ENCODE measurements at regions not wholly inside any gene's neighbourhood (a gene's known extent, or its start where the extent isn't known, plus 50 kb on each side); places are given as distances from the start of the nearest gene placed in this dataset.
"Not testable (repeated sequence)": the region's sequence is repeated elsewhere in the genome, so short reads cannot be mapped to it uniquely, and the experiment has no call there.

DNA sequence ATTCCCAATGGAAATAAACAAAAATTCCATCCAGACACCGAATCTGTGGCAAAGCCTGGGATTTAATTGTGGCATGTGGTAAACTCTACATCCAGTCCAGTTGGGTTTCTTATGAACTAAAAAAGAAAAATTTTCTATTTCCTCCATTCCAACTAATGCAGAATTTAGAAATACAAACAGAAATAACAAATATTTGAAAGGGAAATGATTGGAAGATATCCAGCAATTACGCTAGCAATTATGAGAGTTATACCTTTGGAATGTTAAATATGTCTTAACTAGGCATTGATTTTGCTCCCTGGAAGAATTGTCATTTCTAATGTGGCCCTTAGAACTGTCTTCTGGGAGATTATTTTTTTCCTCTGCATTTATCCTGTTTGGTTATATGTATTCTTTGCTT lies 421.4 kb upstream of the KLHL1 start:
- Histone ChIP-seq H3K36me3 (ENCODE audit: control insufficient read depth, insufficient read depth, low read length) (no peaks in the 10 kb centered on the region), H3K9ac (ENCODE audit: low read length) (no peak overlapping the region), H3K4me3 (ENCODE audit: low read length) (no peak overlapping the region)

DNA sequence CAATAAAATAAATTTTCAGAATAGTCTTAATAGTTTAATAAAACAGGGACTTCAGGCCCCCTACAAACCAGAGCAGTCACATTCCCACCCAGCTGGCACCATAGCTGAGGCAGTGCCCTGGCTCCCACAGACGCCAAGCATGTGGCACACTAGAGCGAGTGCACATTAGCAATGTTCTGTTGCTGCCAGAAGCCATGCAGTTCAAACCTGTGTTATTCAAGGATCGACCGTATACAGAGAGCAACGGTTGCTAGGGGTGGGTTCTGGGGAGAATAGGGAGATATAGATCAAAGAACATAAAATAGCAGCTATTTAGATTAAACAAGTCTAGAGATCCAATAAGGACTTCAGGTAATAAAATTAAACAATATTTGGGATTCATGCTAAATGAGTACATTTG lies 419.3 kb upstream of the KLHL1 start:
- H3K36me3 ChIP-seq (ENCODE audit: control insufficient read depth, insufficient read depth, low read length): no peaks in the 10 kb centered on the region
- no peak overlapping the region for H3K9ac ChIP-seq (ENCODE audit: low read length)
- H3K27ac ChIP-seq (ENCODE audit: low read depth, low read length): no peak overlapping the region
- no peak overlapping the region for H3K4me3 ChIP-seq (ENCODE audit: low read length)
- H3K4me1 ChIP-seq (ENCODE audit: control insufficient read depth, insufficient read depth, low read length): no peaks in the 10 kb centered on the region
- no peaks in the 10 kb centered on the region for H3K27me3 ChIP-seq (ENCODE audit: control insufficient read depth, insufficient read depth, low read length)

More for the DNA sequence above, 421.4 kb upstream of the KLHL1 start:
- H3K4me1 ChIP-seq (ENCODE audit: control insufficient read depth, insufficient read depth, low read length): no peaks in the 10 kb centered on the region
- H3K27me3 ChIP-seq (ENCODE audit: control insufficient read depth, insufficient read depth, low read length): no peaks in the 10 kb centered on the region
- no peak overlapping the region for H3K27ac ChIP-seq (ENCODE audit: low read depth, low read length)

DNA sequence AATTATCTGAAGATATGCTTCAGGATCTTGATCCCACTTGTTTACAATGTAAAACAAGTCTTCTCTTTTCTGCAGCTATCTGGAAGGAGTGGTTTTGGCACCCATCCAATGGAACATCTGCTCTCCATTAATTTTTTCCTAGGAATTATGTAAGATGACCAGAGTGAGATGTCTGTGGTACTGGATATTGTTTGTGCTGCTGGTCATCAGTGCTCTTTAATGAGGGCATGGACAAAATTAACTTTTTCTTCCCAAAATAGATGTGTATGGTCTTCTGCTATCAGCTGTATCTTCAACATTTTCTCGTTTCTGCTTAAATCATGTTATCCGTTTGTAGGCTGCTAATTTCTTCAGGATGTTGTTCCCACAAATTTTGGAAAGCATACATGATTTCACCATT lies 415.4 kb upstream of the KLHL1 start:
- Histone ChIP-seq H3K9ac (ENCODE audit: low read length) (no peak overlapping the region), H3K27me3 (ENCODE audit: control insufficient read depth, insufficient read depth, low read length) (no peaks in the 10 kb centered on the region), H3K4me1 (ENCODE audit: control insufficient read depth, insufficient read depth, low read length) (no peaks in the 10 kb centered on the region), H3K27ac (ENCODE audit: low read depth, low read length) (no peak overlapping the region), H3K4me3 (ENCODE audit: low read length) (no peak overlapping the region), H3K36me3 (ENCODE audit: control insufficient read depth, insufficient read depth, low read length) (no peaks in the 10 kb centered on the region)

DNA sequence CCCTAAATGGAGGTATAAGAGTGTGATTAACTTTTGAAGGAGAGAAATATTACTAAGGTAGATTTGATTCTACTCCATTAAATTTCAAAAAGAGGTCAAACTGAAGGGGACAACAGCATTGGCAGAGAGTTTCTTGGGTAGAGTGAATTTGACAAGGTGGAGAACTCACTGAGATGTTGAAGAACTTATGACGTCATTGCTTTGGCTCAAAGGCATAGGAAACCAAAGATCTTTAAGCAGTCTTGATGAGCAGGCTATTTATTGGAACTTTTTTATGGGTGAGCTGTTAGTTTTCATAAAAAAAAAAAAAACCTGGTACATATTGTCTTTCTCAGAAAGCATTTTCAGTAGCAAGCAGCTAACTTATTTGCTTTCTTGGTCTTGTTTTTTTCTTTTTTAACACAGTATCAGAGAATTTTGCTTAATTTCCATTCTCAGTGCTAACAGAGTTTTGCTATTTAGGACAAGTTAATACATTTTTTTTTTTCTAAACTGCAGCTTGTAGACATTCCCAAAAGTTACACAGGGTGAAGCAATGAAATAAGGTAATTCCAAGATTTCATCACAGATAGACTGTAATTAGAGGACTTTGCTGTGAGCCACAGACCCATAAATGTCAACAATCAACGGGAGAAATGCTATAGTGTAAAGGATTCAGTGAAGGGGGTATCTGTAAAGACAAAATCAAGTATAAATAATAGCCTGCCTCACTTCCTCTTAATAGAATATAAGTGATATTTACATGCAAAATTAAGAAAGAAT lies 412.2 kb upstream of the KLHL1 start:
- no peak overlapping the region for H3K4me3 ChIP-seq (ENCODE audit: low read length)
- no peak overlapping the region for H3K9ac ChIP-seq (ENCODE audit: low read length)
- H3K4me1 ChIP-seq (ENCODE audit: control insufficient read depth, insufficient read depth, low read length): no peaks in the 10 kb centered on the region
- no peaks in the 10 kb centered on the region for H3K36me3 ChIP-seq (ENCODE audit: control insufficient read depth, insufficient read depth, low read length)
- H3K27me3 ChIP-seq (ENCODE audit: control insufficient read depth, insufficient read depth, low read length): no peaks in the 10 kb centered on the region
- no peak overlapping the region for H3K27ac ChIP-seq (ENCODE audit: low read depth, low read length)

DNA sequence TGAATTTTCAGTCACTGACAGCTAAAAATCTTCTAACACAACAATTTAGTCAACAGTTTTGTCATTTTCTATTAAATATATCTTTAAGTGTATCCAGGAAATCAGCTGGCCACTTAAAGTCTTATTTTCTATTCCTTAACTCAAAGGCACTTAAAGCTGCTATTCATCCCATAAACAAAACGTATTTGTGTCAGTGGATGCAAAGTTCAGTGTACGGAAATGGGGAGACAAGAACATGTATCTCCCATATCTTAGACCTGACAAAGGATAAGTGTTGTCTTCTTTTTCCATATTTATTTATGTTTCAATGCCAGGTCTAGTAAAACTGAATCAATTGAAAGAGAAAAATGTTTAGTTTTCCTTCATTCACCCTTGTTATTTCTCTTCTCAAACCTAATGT lies 409.8 kb upstream of the KLHL1 start:
- Histone ChIP-seq H3K4me3 (ENCODE audit: low read length) (no peak overlapping the region), H3K27ac (ENCODE audit: low read depth, low read length) (no peak overlapping the region), H3K9ac (ENCODE audit: low read length) (no peak overlapping the region), H3K27me3 (ENCODE audit: control insufficient read depth, insufficient read depth, low read length) (no peaks in the 10 kb centered on the region), H3K4me1 (ENCODE audit: control insufficient read depth, insufficient read depth, low read length) (no peaks in the 10 kb centered on the region), H3K36me3 (ENCODE audit: control insufficient read depth, insufficient read depth, low read length) (no peaks in the 10 kb centered on the region)

DNA sequence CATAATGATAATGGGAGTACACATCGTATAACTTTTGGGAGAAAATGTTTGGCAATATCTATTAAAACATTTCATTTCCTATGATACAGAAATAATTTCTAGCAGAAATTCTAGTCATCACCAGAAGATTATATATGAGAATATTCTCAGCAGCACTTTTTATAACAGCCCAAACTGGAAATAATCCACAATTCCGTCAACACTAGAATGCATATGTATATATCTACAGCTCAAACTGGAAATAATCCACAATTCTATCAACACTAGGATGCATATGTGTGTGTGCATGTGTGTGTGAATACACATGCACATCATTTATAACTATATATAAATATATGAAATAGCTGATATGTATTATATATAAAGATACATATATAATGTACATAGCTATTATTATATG lies 408.0 kb upstream of the KLHL1 start:
- H3K27me3 ChIP-seq (ENCODE audit: control insufficient read depth, insufficient read depth, low read length): no peaks in the 10 kb centered on the region
- H3K4me3 ChIP-seq (ENCODE audit: low read length): no peak overlapping the region
- H3K9ac ChIP-seq (ENCODE audit: low read length): no peak overlapping the region
- H3K36me3 ChIP-seq (ENCODE audit: control insufficient read depth, insufficient read depth, low read length): no peaks in the 10 kb centered on the region
- no peak overlapping the region for H3K27ac ChIP-seq (ENCODE audit: low read depth, low read length)
- H3K4me1 ChIP-seq (ENCODE audit: control insufficient read depth, insufficient read depth, low read length): no peaks in the 10 kb centered on the region

DNA sequence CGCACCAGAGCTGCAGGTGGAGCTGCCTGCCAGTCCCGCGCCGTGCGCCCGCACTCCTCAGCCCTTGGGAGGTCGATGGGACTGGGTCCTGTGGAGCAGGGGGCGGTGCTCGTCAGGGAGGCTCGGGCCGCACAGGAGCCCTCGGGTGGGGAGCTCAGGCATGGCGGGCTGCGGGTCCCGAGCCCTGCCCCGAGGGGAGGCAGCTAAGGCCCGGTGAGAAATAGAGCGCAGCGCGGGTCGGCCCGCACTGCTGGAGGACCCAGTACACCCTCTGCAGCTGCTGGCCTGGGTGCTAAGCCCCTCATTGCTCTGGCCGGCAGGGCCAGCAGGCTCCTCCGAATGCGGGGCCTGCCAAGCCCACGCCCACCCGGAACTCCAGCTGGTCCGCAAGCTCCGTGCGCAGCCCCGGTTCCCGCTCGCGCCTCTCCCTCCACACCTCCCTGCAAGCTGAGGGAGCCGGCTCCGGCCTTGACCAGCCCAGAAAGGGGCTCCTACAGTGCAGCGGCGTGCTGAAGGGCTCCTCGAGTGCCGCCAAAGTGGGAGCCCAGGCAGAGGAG lies 403.7 kb upstream of the KLHL1 start:
- H3K36me3 ChIP-seq (ENCODE audit: control insufficient read depth, insufficient read depth, low read length); H3K4me1 ChIP-seq (ENCODE audit: control insufficient read depth, insufficient read depth, low read length); H3K4me3 ChIP-seq (ENCODE audit: low read length); H3K27me3 ChIP-seq (ENCODE audit: control insufficient read depth, insufficient read depth, low read length); H3K27ac ChIP-seq (ENCODE audit: low read depth, low read length); H3K9ac ChIP-seq (ENCODE audit: low read length): not testable (repeated sequence)

DNA sequence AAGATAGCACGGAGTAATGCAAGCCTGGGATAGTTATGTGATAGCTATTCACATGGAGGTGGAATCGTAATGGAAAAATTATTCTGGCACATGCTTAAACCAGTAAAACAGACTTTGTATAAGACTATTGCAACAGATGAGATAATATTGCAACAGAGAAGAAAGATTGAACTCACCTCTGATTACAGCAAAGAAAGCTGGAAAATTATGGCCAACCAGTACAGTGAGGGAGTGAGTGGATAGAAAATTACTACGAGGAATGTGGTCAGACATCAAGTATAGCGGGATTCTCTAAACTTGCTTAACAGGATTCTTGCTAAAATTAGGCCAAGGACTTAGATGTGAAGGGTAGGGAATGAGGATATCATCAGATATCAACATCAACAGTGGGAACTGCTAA lies 397.6 kb upstream of the KLHL1 start:
- Histone ChIP-seq H3K4me1 (ENCODE audit: control insufficient read depth, insufficient read depth, low read length) (no peaks in the 10 kb centered on the region), H3K27me3 (ENCODE audit: control insufficient read depth, insufficient read depth, low read length) (no peaks in the 10 kb centered on the region), H3K36me3 (ENCODE audit: control insufficient read depth, insufficient read depth, low read length) (no peaks in the 10 kb centered on the region), H3K9ac (ENCODE audit: low read length) (no peak overlapping the region), H3K4me3 (ENCODE audit: low read length) (no peak overlapping the region), H3K27ac (ENCODE audit: low read depth, low read length) (no peak overlapping the region)

DNA sequence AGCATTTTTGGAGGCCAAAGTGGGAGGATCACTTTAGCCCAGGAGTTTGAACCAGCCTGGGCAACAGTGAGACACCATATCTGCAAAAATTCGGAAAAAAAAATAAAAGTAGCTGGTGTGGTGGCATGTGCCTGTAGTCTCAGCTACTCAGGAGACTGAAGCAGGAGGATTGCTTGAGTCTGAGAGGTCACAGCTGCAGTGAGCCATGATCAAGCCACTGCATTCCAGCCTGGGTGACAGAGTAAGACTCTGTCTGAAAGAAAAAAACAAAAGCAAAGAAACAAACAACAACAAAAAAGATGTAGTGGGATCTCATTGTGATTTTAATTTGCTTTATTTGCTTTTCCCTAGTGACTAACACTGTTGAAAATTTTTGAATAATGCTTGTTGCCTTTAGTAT lies 394.7 kb upstream of the KLHL1 start:
- no peaks in the 10 kb centered on the region for H3K36me3 ChIP-seq (ENCODE audit: control insufficient read depth, insufficient read depth, low read length)
- H3K4me1 ChIP-seq (ENCODE audit: control insufficient read depth, insufficient read depth, low read length): no peaks in the 10 kb centered on the region
- no peak overlapping the region for H3K4me3 ChIP-seq (ENCODE audit: low read length)
- no peak overlapping the region for H3K27ac ChIP-seq (ENCODE audit: low read depth, low read length)
- no peaks in the 10 kb centered on the region for H3K27me3 ChIP-seq (ENCODE audit: control insufficient read depth, insufficient read depth, low read length)
- H3K9ac ChIP-seq (ENCODE audit: low read length): no peak overlapping the region

DNA sequence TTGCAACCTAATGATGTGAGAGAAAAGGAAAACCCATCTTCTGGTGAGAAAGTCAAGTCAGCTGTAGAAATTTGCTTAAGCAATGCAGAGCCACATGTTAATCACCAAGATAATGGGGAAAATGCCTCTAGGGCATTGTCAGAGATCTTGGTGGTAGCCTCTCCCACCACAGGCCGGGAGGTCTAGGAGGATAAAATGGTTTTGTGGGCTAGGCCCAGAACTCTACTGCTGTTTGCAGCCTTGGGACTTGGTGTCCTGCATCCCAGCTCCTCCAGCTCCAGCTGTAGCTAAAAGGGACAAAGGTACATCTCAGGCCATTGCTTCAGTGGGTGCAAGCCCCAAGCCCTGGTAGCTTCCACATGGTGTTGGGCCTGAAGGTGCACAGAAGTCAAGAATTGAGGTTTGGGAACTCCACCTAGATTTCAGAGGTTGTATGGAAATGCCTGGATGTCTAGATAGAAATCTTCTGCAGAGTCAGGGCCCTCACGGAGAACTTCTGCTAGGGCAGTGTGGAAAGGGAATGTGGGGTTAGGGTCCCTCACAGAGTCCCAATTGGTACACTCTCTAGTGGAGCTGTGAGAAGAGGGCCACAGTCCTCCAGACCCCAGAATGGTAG lies 382.2 kb upstream of the KLHL1 start:
- Histone ChIP-seq H3K4me1 (ENCODE audit: control insufficient read depth, insufficient read depth, low read length) (no peaks in the 10 kb centered on the region), H3K4me3 (ENCODE audit: low read length) (no peak overlapping the region), H3K9ac (ENCODE audit: low read length) (no peak overlapping the region), H3K27ac (ENCODE audit: low read depth, low read length) (no peak overlapping the region), H3K36me3 (ENCODE audit: control insufficient read depth, insufficient read depth, low read length) (no peaks in the 10 kb centered on the region), H3K27me3 (ENCODE audit: control insufficient read depth, insufficient read depth, low read length) (no peaks in the 10 kb centered on the region)

DNA sequence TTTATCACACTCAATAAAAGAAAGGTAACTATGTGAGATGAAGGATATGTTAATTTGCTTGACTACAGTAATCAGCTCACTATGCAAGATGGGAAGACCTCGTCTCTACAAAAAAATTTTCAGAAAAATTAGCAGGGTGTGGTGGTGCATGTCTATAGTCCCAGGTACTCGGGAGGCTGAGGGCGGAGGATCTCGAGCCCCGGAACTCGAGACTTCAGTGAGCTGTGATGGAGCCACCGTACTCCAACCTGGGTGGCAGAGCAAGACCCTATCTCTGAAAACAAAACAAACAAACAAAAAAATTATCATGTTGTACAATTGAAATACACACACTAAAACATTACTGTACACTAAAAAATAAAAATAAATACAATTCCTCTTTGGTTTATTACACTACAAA lies 376.7 kb upstream of the KLHL1 start:
- Histone ChIP-seq H3K9ac (ENCODE audit: low read length) (no peak overlapping the region), H3K27ac (ENCODE audit: low read depth, low read length) (no peak overlapping the region), H3K4me3 (ENCODE audit: low read length) (no peak overlapping the region), H3K27me3 (ENCODE audit: control insufficient read depth, insufficient read depth, low read length) (no peaks in the 10 kb centered on the region), H3K4me1 (ENCODE audit: control insufficient read depth, insufficient read depth, low read length) (no peaks in the 10 kb centered on the region), H3K36me3 (ENCODE audit: control insufficient read depth, insufficient read depth, low read length) (no peaks in the 10 kb centered on the region)

DNA sequence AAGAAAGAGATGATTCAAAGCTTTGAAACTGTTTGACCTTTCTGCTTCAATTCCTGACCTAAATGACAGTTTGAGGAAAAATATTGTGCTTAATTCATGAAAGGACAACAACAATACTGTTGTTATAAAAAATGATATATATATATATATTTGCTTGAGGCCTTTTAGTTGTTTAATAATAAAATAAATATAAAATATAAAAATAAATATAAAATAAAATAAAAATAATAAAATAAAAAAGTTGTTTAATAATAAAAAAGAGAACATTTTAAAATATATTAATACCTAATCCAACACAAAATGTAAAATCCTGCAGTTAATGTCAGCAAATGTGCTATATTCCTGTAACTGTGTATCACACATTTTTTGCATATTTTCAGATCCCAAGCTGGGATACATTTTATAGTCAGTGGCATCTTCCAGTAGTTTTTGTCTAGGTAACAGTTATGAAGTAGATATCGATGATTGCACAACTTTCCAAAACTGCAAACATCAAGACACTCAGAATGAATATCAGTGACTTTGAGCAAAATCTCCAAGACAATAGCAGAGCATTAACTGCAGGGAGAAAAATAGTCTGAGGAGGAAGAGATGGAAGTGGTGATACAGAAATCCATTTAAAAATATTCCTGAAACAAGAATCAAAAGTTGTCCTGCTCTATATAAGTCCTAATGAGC lies 375.5 kb upstream of the KLHL1 start:
- H3K4me3 ChIP-seq (ENCODE audit: low read length): no peak overlapping the region
- no peaks in the 10 kb centered on the region for H3K36me3 ChIP-seq (ENCODE audit: control insufficient read depth, insufficient read depth, low read length)
- H3K9ac ChIP-seq (ENCODE audit: low read length): no peak overlapping the region
- no peak overlapping the region for H3K27ac ChIP-seq (ENCODE audit: low read depth, low read length)
- no peaks in the 10 kb centered on the region for H3K27me3 ChIP-seq (ENCODE audit: control insufficient read depth, insufficient read depth, low read length)
- no peaks in the 10 kb centered on the region for H3K4me1 ChIP-seq (ENCODE audit: control insufficient read depth, insufficient read depth, low read length)
